ENCODE measurements at regions not wholly inside any gene's neighbourhood (a gene's known extent, or its start where the extent isn't known, plus 50 kb on each side); places are given as distances from the start of the nearest gene placed in this dataset.
A peak's percentile ranks its signal among the peaks of the same experiment; 100 is the strongest.

DNA sequence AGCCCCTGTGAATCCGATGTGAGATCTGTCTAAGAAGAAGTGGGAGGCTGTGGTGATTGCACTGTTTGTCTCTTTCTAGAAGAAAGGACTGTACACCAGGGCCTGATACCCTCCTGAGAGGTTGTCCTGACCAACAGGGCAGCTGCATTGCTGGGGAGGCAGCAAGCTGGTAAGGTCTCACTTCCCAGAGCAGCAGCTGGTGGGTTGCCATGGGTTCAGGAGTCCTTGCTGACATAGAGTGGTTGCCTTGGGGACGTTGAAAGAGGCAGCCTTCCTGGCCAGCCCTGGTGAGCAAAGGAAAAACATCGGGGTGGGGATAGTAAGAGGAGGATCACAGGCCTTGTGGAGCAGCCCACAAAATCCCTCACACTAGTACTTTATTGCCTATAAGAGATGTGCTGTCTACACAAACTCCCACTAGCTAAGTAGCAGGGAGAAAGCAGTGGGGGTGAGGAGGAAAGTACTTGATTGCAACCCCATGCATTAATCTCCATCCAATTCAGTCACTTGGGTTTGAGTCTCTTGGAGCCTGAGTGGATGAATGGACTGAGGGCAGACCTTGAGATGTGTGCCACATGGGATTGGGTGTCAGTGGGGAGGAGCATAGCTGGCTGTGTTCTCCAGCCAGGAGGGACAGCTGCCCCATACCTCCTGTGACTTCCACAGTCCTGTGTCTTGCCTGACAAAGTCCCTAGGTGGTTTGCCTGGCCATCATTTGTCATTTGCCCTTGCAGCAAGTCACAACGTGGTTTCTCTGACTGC, 143.8 kb upstream of the RPL38 start:
- DNase-seq, result no peak

DNA sequence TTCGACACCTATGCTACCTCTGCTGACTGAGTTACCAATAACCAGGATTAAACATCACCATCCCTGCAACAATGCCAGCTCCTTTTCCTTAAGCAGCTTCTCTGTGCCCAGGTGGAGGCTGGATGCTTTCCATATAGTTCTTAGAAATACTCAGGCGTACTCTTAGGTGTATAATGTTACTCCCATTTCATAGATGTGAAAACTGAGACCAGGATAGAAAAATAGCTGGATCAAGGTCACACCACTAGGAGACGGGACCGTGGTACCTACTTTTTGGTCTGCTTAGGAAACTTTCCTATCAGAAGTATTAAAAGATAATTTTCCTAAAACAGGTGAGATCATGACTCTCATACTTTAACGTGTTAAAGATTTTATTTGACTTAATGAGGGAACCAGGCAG, 141.7 kb upstream of the RPL38 start:
- no peak for DNase-seq

- no peak for DNase-seq
These were observed 141.2 kb upstream of the RPL38 start for GRCh38 chr17:74062234-74062633.

- DNase-seq, result no peak
These were observed 140.0 kb upstream of the RPL38 start for GRCh38 chr17:74063439-74063838.

- no peak for DNase-seq
These were observed 133.1 kb upstream of the RPL38 start for GRCh38 chr17:74070374-74070773.

DNA sequence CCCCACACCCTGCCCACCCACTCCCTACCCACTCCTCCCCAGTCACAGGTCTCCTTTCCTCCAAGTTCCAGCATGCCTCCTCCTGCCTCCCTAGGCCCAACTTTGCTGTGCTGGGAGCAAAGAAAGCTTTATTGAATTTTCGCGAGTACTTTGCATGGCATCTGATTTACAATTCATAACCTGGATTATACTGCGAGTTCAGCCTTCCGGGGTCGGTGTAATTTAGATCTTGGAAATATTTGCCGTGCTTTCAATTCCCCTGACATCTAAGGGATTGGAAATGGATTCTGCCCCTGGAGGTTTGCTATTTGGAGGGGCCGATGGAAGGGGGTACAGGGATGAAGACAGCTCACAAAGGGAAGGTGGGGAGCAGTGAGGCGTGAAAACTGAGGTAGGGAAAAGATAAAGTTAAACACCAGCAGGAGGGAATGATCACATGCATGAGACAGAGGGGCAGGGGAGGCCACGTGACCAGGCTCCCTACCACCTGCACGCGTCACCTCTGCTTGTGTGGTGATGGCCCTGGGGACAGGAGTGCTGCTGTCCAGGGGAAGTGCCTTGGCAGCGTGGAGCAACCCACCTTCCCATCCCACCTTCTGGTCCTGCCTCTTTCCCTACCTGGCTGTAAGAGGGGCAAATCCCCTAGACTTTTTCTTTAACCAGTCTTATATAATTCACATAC, 132.3 kb upstream of the RPL38 start:
- DNase-seq, result no peak

DNA sequence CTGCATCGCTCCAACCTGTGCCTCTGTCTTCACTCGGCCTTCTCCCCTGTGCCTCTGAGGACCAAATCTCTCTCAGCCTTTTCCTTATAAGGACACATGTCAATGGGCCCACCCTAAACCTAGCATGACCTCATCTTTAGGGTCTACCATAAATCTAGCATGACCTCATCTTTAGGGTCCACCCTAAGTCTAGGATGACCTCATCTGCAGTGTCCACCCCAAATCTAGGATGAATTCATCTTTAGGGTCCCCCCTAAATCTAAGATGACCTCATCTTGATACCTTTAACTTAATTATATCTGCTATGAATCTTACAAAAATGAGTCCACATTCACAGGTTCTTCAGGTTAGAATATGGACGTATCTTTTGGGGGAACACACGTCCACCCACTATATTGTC, 131.1 kb upstream of the RPL38 start:
- DNase-seq, result no peak

- no peak for DNase-seq
These were observed 127.0 kb upstream of the RPL38 start for GRCh38 chr17:74076446-74076845.

DNA sequence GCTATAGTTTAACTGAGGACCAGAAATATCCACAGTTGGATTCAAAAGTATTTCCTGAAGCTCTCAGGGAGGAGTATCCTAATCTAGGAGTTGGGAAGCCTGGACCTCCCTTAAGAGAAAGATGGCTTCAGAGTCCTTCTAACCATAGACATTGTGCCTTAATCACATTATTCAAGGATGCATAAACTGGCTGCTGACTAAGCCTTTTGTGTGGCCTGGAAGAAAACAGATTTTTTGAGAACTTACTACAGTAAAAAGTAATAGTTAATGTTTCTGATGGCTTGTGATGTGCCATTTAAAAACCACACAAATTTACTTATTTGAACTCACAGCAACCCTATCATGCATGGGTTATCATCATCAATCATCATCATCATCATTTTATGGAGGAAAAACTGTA, 126.2 kb upstream of the RPL38 start:
- no peak for DNase-seq

GRCh38 chr17:74078363-74078941, 125.0 kb upstream of the RPL38 start:
- DNase-seq, result no peak

GRCh38 chr17:74079537-74080300, 123.8 kb upstream of the RPL38 start:
- DNase-seq, result no peak

DNA sequence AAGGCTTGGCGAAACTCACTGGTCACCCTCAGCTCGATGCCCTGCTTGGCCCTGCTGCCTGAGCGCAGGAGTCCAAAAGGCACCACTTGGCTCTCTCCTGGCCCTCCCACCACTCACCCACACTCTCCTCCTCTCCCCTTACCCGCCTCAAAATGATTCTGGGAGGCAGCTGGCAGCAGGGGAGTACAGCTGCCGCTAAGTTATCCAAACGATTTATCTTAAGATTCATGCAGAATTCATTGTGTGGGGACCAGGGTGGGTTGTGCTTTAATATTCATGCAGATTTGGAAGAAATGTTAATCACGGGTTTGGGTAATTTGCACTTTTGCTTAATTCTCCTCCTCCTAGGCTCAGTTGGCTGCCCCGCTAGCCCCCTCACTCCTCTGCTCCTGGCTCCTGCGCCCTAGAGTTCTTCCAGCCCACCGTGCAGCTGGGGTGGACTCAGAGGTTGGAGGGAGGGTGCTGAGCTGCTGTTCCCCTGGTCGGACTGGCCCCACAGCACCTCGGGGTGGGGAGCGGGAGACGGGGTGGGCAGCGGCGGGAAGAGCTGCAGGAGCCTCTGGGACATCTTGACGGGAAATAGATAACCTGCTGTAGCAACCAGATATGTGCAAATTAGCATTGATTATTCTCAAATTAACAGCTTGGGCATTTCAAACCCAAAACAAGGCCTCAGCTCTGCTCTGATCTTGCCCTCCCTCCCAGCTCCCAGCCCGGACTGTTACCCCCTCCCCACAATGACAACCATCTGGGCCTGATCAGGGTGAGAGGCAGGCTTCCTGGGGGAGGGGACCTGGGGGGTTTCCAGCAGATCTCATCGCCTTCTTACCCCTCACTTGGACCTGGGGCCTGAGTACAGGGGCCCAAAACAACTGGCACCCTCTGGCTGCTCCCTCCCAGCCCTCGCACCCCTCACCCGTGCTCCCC, 122.6 kb upstream of the RPL38 start:
- DNase-seq, result no peak

DNA sequence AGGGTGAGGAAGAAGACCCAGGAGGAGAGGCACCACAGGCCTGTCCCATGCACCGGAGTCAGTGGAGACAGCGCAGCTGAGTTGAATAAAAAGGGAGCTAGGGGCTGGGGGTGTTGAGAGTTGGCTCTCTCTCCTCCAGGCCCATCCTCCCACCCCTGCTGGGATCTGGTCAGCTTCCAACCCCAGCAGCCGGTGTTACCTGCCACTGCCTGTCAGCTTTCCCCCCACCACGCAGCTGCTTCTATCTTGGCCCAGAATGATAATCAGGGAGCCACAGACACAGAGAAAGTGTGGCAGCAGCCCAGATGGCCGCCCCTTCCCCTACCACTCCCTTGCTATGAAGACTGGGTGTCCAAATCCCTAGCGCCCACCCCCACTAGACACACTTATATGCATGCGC, 120.6 kb upstream of the RPL38 start:
- no peak for DNase-seq

GRCh38 chr17:74083321-74083720, 120.2 kb upstream of the RPL38 start:
- no peak for DNase-seq

DNA sequence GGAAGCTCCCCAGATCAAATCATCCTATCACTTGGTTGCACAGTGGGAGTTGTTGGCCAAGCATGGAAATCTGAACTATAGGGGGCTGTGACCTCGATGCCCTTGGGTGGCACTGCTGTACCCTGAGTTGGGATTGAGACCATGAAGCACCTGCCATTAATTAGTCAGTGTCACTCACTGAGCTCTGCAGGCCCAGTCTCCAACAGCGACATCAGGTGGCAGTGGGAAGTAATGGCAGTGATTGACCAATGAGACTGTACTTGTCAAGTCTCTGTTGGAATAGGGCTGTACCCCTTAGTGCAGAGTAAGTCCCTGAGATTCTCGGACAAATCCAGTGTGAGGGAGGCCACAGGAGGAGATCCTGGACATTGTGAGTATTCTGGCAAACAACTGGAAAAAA, 118.0 kb upstream of the RPL38 start:
- DNase-seq, result no peak

- DNase-seq, result no peak
These were observed 116.4 kb upstream of the RPL38 start for GRCh38 chr17:74087002-74087585.

GRCh38 chr17:74088285-74088933, 115.1 kb upstream of the RPL38 start:
- no peak for DNase-seq

GRCh38 chr17:74088934-74089329, 114.5 kb upstream of the RPL38 start:
- no peak for DNase-seq

DNA sequence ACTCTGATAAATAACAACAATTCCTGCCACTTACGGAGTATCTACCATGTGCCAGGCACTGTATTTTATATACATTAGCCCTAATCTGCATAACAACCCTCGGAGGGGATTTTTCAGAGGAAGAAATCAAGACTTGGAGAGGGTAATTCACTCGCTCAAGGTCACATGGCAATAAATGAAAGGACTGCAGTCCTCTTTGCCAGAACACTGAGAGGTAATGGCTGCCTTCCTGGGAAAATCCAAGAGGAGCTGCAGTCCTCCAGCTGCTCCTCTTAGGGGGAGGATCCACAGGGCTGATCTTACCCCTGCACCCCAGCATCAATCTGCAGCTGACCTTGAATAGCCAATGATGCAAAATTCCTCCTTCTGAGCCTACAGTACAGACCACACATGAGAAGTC, 114.1 kb upstream of the RPL38 start:
- DNase-seq, result no peak

- peak in 3 of 4 experiments; percentile 6 to 10 (median 8) for DNase-seq
These were observed 113.5 kb upstream of the RPL38 start for GRCh38 chr17:74089869-74090464.

GRCh38 chr17:74094651-74095050, 108.8 kb upstream of the RPL38 start:
- DNase-seq, result no peak

Data from activated CD4-positive, CD25-positive, alpha-beta regulatory T cell (primary cell).